Astrocyte (in vitro differentiated cells and primary cell): ENCODE measurements at regions not wholly inside any gene's neighbourhood (a gene's known extent, or its start where the extent isn't known, plus 50 kb on each side); places are given as distances from the start of the nearest gene placed in this dataset.

ENCODE experiments used
- EZH2 ChIP-seq: IDR thresholded peaks from 2 replicates; pipeline ENCODE4 v1.6.1; 2012; ENCODE audit warnings: mild to moderate bottlenecking, low read length, inconsistent platforms; ENCODE audit not compliant: insufficient read depth
- TF ChIP-seq, protein P1 (sequence below): IDR thresholded peaks from 2 replicates; pipeline ENCODE4 v1.5.1; 2011; ENCODE audit warnings: low read depth, mild to moderate bottlenecking, inconsistent platforms, low read length, moderate library complexity; ENCODE audit not compliant: insufficient read depth

DNA sequence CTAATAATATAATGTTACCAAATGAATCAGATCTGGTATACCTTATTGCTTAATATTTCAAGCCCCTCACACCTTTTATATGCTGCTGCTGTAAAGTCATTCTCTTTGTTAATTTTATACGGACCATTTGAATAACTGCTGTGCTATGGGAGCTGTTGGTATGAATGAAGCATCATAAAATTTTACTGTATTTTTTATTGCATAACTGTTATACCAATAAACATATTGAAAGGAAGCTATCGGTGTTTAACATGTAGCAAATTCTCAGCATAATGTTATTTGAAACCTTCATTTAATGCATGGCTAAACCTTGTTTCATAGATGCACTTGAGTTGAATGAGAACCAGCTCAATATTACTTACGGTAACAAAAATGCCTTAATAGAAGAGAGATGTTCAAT is 1040.3 kb downstream of the SOCS6 start:
- no peak for TF ChIP-seq EZH2
- TF ChIP-seq, protein P1, sequence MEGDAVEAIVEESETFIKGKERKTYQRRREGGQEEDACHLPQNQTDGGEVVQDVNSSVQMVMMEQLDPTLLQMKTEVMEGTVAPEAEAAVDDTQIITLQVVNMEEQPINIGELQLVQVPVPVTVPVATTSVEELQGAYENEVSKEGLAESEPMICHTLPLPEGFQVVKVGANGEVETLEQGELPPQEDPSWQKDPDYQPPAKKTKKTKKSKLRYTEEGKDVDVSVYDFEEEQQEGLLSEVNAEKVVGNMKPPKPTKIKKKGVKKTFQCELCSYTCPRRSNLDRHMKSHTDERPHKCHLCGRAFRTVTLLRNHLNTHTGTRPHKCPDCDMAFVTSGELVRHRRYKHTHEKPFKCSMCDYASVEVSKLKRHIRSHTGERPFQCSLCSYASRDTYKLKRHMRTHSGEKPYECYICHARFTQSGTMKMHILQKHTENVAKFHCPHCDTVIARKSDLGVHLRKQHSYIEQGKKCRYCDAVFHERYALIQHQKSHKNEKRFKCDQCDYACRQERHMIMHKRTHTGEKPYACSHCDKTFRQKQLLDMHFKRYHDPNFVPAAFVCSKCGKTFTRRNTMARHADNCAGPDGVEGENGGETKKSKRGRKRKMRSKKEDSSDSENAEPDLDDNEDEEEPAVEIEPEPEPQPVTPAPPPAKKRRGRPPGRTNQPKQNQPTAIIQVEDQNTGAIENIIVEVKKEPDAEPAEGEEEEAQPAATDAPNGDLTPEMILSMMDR, result no peak
